GM19035 (cell line): ENCODE measurements at regions not wholly inside any gene's neighbourhood (a gene's known extent, or its start where the extent isn't known, plus 50 kb on each side); places are given as distances from the start of the nearest gene placed in this dataset.
"Not testable (repeated sequence)": the region's sequence is repeated elsewhere in the genome, so short reads cannot be mapped to it uniquely, and the experiment has no call there.

Source experiments
- ATAC-seq: cut with Tn5 transposase; IDR thresholded peaks from one replicate; pipeline ENCODE4 v1.9.1; 2021; ENCODE audit not compliant: unreplicated experiment

DNA sequence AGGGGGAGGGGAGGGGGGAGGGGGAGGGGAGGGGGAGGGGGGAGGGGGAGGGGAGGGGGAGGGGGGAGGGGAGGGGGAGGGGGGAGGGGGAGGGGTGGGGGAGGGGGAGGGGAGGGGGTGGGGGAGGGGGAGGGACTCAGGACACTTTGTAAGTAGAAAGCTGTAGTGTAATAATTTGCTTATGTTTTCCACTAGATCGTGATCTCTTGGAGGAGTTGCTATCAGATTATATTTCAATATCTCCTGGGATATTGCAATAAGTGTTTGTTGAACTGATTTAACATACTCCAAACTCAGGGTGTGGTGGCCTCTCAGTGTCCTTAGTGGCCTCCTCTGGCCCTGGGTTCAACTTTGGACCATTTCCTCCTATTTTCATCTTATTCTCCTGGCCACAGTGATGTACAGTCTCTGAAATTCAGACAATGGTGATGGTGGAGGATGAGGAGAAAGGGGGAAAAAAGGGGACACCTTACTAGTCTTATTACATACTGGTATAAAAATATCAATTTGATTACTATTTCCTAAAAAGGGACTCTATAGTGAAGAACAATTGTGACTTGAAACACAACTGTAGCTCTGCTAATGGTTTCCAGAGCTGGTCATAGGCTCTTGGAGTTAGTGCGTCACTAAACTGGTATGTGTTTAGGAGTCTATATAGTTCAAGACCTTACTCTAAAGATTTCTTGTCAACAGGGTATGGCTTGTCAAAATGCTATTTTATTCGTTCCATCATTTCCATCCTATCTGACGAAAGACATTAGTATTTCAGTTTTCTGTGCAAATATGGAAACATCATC lies 89.6 kb downstream of the DDX1 start:
- ATAC-seq, result no peak

DNA sequence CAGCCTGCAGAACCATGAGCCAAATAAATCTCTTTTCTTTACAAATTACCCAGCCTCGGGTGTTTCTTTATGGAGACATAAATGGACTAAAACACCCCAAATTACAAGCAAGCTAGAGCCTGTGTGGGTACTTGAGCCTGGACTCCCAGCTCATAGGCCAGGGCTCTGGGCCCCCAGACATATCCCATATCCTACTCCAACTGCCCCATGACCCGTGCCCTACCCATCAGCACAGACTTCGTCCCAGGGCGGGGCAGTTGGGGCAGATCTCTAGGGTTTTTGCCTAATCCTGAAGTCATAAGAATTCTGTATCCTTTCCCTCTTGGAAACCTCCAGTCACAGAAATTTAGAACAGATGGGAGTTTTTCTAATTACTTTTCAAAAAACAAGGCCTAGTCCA lies 90.7 kb downstream of the DDX1 start:
- no peak for ATAC-seq

DNA sequence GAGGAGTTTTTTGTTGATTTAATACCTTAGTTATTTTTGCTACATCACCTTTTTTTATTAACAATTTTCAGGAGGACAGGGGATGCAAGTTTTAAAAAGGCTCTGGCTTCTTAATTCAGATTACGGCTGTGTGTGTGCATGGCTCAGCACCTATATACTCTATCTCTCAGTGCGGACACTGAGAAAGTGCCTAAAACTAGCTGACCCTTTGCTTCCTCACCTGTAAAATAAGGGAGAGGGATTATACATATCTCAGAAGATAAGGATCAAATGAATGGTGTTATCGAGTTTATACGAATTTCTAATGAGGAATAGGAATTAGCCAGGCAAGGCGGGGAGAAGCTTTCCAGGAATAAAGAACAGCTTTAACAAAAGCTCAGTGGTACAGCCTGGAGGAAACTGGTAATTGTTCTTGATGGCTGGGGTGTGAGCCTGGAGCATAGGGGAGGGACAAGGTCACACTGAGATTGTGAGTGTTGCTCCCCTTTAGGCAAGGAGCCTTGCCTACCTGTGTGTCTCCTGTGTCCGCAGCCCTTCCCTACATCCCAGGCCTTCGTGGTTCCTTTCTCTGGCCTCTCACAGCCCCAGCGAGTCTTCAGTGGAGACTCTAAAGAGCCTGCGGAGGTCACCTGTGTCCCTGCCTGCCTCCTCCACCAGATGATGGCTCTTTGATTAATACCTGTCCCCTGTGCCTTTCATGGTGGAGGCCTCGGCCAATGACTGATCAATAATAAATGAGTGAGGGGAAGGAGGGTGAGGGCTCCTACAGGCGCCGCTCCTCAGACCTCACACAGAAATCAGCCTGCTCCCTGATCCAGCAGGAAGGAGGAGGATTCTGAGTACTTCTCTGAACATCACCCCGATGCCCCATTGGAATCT lies 92.7 kb downstream of the DDX1 start:
- no peak for ATAC-seq

DNA sequence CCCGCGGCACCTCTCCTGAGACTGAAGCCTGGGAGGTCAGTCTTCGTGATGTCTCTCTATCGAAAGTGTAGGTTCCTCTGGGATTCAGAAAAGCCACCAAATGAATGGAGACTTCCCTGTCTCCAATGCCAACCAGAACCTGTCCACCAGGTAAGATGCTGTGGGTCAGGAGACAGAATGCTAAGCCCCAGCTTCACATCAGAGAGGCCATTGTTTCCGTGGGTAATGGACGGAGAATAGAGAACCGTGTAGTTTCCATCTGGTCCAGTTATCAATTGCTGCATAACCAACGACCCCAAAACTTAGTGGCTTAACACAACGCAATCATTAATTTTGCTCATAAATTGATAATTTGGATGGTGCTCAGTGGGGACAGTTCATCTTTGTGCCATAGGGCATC lies 93.5 kb downstream of the DDX1 start:
- no peak for ATAC-seq

DNA sequence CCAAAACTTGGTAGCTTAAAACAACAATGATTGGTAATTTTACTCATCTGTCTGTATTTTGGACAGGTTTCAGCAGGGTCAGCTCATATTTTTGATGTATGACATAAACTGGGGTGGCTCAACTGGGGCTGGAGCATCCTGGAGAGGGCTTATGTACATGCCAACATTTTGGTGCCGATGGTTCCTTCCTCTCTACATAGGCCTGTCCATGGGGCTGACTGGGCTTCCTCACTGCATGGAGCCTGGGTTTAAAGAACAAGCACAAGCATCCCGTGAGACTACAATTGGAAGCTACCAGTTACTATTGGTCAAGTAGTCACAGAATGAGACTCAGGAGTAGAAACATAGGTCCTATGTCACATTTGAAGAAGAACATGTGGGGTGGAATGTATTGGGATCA lies 95.0 kb downstream of the DDX1 start:
- no peak for ATAC-seq

DNA sequence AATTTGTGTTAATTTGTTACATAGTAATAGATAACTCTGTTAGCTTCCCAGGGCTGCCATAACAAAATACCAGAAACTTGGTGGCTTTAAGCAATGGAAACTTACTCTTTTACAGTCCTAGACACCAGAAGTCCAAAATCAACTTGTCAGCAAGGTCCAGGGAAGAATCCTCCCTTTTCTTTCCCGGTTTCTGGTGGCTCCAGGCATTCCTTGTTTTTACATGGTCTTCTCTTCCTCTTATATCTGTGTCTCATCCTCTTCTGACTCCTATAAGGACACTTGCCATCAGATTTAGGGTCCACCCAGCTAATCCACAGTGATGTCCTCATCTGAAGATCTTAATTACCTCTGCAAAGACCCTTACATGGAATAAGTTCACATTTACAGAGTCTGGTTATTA lies 95.6 kb downstream of the DDX1 start:
- no peak for ATAC-seq

DNA sequence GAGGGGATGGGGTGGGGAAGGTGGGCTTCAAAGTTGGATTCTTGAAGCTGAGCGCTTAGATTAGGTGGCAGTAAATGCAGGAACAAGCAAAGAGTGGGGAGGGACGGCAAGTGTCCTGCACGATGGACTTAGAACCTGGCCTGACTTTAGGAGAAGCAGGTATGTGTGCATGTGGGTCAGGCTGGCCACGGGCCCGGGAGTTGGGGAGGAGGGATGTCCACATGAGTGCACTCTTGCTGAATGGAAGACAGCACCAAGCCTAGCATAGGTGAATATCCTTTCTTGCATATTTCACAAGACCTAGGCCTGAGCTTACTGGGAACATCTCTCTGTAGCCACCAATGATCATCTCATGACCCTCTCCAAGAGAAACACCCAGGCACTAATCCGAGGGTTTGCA lies 96.1 kb downstream of the DDX1 start:
- no peak for ATAC-seq

DNA sequence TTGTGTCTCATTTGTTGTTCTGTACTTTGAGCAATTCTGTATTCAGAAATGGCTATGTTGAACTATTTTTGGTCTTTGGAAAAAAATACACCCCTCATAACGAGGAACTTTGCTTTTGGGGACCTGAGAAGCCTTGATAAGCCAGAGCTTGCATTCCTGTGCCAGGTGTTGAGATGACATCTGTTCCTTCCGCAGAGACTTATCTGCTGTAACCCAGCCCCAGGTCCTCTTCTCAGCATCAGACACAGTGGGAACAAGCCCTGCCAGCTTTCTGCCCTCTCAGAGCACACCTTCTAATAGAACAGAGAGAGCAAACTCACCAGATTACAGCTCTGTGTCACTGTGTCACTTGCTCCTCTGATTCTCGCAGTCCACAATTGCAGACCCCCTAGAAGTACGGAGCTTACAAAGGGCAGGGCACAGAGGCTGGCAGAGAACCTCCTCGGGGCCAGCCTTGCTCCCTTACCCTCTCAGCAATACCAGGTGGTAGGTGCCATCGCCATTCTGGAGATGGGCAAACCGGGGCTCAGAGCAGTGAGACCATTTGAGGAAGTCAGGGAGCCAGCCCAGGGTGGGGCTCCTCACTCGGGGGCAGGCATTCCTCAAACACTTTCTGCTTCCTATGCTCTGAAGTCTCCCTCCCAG lies 97.4 kb downstream of the DDX1 start:
- ATAC-seq, result no peak

DNA sequence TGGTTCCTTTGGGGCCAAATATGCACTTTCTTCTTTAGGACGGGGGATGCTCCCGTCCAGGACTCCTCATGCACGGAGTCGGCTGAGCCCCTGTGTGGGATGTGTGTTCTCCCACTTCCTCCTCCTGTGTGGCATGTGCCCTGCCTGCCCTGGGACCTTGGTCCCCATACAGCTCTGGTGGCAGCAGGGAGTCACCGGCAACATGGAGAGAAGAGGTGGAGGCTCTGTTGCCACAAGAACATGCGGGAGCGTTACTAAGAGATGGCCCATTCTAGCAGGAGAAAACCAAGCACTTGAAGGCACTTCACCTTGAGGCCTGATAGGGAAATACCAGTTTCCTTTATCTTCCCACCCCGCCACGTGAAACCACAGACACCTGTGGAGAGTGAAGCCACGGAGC lies 98.0 kb downstream of the DDX1 start:
- ATAC-seq, result no peak

DNA sequence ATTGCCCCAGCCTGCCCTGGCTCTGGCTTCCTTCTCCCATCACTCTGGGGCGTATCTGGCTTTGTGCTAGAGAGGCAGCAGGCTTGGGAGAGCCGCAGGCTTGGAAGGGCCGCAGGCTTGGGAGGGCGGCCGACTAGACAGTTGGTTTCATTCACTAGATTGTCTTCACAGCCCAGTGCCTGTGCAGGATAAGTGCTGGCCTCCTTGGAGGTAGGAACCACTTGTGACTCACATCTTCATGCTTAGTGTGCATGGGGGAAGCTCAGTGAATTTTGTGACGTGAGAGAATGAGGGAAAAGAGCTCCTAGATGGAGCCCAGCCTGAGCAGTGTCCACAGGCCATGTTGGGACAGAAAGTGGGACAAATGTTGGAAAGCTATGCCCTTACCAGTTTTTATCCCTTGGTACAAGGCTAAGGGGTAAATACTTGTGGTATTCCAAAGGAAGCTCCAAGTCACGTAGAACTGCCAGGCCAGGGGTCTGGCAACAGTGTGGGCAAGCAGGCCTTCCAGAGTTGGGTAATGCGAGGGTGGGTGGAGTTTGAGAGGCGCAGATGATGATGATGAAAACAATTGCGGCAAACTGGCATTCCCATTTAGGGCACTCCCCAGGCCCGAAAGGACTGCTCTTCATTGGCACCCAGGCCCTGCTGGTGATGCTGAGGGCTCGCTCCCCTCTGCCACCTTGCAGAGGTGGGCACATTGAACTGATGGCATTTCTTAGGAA lies 100.1 kb downstream of the DDX1 start:
- ATAC-seq, result no peak

DNA sequence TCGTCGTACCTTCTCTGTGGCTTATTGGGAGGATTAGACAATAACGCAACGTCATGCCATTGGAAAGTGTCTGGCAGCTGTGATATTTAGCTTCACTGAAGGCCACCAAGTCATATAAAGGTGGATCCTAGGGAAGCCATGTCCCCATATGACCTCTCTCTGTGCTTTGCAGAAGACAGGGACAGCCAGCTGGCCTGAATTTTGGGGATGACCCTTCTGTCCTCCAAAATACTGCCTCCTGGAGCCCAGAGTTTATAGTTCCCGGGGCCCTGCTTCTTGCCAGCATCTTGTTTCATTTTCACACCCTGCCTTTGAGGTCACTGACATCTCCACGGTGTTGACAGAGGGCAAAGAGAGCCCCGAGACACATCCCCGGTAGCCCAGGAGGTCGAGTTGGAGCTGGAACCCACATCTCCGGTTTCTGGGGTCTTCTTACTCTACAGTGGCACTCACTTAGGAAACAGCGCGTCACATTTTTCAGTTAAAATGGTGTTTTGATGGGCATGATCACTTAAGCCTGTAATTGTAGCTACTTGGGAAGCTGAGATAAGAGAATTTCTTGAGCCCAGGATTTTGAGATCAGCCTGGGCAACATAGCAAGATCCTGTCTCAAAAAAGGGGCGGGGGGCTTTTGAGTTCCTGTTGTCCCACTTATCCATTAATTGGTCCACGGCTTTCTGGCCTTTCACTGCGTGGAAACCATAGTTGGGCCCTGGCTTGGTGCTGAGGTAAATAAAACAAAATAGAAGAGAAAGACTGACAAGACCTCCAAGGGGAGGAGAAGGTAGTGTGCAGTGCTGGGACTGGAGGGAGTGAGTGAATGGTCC lies 101.1 kb downstream of the DDX1 start:
- no peak for ATAC-seq

DNA sequence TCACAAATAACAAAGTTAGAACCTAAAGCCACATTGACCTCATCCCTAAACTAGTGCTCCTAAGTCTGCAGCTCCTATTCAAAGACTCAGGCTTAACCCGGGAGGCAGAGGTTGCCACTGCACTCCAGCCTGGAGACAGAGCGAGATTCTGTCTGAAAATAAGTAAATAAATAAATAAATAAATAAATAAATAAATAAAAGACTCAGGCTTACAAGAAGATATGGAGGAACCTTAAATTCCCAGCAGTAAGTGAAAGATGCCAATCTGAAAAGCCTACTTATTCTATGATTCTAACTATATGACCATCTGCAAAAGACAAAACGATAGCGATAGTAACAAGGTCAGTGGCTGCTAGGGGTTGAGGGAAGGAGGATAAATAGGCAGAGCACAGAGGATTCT lies 101.7 kb downstream of the DDX1 start:
- no peak for ATAC-seq

DNA sequence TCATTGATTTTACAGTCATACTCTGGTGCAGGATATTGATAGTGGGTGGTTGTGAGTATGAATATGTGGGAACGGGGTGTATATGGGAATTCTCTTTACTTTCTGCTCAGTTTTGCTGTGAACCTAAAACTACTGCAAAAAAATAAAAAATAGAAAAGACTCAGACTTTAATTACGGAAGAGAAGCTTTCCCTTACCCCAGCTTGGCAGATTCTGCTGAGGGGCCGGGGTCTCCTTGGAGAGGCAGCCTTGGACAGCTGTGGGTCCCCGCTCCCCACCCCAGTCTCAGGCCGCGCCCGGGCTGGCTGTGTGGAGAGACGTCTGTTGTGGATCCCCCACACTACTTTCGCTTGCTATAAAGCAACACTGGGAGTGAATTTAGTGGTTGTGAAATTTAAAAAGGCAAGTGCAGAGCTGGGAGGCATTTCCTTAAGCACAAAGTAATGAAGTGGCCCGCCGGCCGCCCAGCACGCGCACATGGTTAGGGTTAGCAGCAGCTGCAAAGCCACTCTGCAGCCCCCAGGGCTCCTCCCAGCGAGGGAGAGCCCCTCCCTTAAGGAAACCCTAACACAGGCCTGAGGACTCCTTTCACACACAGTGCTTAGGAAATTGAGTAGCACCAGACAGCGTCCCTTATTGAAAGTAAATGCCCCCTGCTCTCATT lies 102.4 kb downstream of the DDX1 start:
- no peak for ATAC-seq

DNA sequence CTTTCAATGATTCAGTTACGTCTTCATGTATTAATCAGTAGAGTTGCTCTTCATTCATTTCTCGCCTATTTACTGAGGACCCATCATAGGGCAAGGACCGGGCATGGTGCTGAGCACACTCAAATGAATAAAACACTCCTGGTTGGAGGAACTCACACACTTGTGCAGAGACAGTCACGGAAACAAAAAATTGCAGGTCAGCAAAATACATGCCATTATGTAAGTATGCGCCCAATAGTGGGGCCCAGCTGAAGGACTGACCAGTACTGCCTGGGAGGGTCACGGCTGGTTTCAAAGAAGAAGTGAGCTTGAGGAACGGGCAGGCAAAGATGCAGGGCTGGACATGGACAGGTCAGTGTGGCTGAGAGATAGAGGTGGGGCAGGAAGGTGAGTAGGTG lies 102.9 kb downstream of the DDX1 start:
- ATAC-seq, result no peak

DNA sequence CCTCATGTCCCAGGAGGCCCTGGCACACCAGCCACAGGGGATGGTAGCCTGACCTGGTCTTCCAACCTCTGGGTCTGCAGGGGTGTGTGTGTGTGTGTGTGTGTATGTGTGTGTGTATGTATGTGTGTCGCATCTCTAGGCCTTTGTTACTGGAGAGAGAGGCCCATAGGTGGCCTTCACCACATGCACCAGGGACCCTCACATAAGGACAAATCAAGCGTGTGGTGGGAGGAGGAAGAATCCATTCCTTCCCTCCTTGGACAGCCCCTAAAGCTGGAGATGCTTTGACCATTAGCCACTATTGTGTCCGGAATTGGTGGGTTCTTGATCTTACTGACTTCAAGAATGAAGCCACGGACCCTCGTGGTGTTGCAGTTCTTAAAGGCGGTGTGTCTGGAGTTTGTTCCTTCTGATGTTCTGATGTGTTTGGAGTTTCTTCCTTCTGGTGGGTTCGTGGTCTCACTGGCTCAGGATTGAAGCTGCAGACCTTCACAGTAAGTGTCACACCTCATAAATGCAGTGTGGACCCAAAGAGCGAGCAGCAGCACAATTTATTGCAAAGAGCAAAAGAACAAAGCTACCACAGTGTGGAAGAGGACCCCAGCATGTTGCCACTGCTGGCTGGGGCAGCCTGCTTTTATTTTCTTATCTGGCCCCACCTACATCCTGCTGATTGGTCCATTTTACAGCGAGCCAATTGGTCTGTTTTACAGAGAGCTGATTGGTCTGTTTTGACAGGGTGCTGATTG lies 104.1 kb downstream of the DDX1 start:
- no peak for ATAC-seq

DNA sequence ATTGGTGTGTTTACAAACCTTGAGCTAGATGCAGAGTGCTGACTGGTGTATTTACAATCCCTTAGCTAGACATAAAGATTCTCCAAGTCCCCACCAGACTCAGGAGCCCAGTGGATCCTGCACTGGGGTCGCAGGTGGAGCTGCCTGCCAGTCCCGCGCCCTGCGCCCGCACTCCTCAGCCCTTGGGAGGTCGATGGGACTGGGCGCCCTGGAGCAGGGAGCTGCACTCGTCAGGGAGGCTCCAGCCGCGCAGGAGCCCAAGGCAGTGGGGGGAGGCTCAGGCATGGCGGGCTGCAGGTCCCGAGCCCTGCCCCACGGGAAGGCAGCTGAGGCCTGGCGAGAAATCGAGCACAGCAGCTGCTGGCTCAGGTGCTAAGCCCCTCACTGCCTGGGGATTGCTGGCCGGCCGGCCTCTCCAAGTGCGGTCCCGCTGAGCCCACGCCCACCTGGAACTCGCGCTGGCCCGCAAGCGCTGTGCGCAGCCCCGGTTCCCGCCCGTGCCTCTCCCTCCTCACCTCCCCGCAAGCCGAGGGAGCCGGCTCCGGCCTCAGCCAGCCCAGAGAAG lies 105.0 kb downstream of the DDX1 start:
- ATAC-seq, result not testable (repeated sequence)

DNA sequence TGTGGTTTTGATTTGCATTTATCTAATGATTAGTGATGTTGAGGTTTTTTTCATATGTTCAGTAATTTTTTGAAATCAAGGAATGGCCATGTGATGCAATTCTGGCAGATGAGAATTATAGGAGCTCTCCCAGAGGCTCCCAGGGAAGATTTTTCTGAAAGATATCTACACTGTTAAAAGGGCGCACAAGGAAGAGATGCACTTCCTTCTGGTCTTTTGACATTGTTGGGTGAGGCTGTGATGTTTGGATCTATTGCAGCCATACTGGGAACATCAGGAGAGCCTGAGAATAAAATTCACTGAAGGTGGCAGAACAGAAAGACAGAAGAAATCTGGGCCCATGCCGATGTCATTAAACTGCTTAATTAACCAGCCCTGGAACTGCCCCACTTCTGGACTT lies 108.5 kb downstream of the DDX1 start:
- ATAC-seq, result no peak

DNA sequence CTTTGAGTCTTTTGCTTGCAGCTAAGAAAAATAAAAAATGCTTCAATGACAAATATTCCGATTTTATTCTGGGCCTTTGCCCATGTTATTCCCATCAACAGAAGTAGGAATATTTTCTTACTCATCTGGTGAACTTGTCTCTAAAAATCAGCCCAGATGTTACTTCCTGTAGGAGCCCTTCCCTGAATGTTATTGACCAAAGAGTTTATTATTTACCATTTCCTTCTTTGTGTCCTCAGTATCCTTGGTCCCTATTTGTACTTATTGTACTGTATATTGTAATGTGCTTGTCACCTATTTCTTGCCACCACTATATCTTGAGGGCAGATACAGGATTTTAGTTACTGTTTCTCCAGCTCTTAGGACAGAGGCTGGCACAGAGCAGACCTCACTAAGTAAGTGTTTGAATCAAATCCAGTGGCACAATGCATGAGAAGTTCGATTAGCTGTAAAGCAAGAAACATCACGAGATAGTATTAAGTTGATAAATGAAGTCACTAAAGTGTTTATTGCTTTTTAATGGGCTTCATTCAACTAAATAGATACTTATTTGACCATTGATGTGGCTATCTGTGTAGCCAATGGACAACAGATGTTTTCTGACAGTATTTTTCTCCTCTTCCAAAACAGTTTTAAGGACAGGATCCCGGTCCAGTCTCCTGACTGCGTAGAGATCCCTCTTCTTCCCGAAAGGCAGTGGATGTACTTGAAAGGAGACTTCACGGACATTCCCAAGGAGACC lies 109.1 kb downstream of the DDX1 start:
- ATAC-seq, result no peak
